Activated naive CD8-positive, alpha-beta T cell (primary cell): ENCODE measurements at regions not wholly inside any gene's neighbourhood (a gene's known extent, or its start where the extent isn't known, plus 50 kb on each side); places are given as distances from the start of the nearest gene placed in this dataset.

Experiments used
- H3K27ac Mint-ChIP-seq: one replicate; pipeline ENCODE4 v1.8.0; 2021; ENCODE audit warnings: mixed read lengths
- H3K27me3 Mint-ChIP-seq: one replicate; pipeline ENCODE4 v1.8.0; 2021; ENCODE audit warnings: mixed read lengths
- H3K36me3 Mint-ChIP-seq: one replicate; pipeline ENCODE4 v1.8.0; 2021; ENCODE audit warnings: mixed read lengths
- H3K4me1 Mint-ChIP-seq: one replicate; pipeline ENCODE4 v1.8.0; 2021; ENCODE audit warnings: low read depth, mixed read lengths
- H3K4me3 Mint-ChIP-seq: one replicate; pipeline ENCODE4 v1.8.0; 2021; ENCODE audit warnings: mild to moderate bottlenecking, mixed read lengths
- H3K9me3 Mint-ChIP-seq: one replicate; pipeline ENCODE4 v1.8.0; 2021; ENCODE audit warnings: low read depth, mixed read lengths

DNA sequence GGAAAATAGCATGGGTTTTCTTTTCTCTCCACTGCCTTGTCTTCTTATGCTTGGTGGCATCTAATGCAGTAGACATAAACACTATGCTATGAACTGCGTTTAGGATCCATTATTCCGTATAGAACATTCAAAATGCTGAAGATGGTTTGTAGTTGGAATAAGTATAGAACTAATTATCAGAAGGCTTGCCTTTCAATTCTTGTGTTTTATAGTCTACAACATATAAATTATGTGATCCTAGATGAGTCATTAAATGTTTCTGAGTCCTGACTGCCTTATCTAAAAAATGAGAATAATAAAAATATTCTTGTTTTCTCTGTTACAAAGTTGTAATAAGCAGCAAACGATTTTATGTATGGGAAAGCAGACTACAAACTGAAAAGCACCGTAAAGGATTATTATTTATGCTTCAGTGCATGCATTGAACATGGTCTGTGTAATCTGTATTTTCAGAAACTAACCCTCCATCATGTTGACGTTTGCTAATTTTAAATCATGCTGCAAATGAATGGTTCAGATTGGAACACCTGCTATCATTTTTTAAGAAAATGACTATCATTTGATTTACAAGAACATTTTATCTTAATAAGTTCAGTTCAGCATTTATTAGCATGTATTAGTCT, 335.9 kb upstream of the AADAT start:
- Mint-ChIP-seq H3K9me3 (peaks cover 12% of the 10 kb centered on the region), H3K27me3 (no peaks in the 10 kb centered on the region), H3K4me3 (no peak overlapping the region), H3K4me1 (no peaks in the 10 kb centered on the region), H3K36me3 (no peaks in the 10 kb centered on the region), H3K27ac (no peak overlapping the region)

GRCh38 chr4:170425040-170425439, 335.3 kb upstream of the AADAT start:
- no peak overlapping the region for H3K27ac Mint-ChIP-seq
- no peaks in the 10 kb centered on the region for H3K4me1 Mint-ChIP-seq
- peaks cover 12% of the 10 kb centered on the region for H3K9me3 Mint-ChIP-seq
- H3K4me3 Mint-ChIP-seq = no peak overlapping the region
- no peaks in the 10 kb centered on the region for H3K27me3 Mint-ChIP-seq
- H3K36me3 Mint-ChIP-seq = no peaks in the 10 kb centered on the region

GRCh38 chr4:170423137-170423536, 333.4 kb upstream of the AADAT start:
- Mint-ChIP-seq H3K9me3 (peaks cover 12% of the 10 kb centered on the region), H3K36me3 (no peaks in the 10 kb centered on the region), H3K4me1 (no peaks in the 10 kb centered on the region), H3K4me3 (no peak overlapping the region), H3K27me3 (no peaks in the 10 kb centered on the region), H3K27ac (no peak overlapping the region)

- H3K27ac Mint-ChIP-seq = no peak overlapping the region
Measured at GRCh38 chr4:170420255-170420693, 330.5 kb upstream of the AADAT start.

DNA sequence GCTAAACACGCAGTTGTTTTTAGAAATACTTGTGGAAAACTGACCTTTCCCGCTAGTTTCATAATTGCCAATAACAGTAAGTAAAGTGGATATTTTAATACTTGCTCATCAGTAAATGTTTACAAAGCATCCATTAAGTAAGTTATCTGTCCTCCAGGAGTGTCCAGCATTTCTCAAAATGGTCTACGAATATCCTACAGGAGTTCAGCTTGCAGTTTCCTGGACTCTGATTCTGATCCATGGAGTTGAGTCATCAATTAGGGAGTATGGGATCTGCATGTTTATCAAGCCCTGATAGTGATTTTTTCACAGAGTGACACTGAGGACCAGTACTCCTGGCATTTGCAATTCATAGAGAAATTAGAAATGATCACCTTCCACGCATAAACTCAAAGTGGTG, 325.2 kb upstream of the AADAT start:
- Mint-ChIP-seq H3K27ac (no peak overlapping the region), H3K27me3 (no peaks in the 10 kb centered on the region), H3K4me1 (no peaks in the 10 kb centered on the region), H3K4me3 (no peak overlapping the region), H3K9me3 (no peaks in the 10 kb centered on the region), H3K36me3 (no peaks in the 10 kb centered on the region)

More at GRCh38 chr4:170420255-170420693, 330.5 kb upstream of the AADAT start:
- Mint-ChIP-seq H3K9me3 (peaks cover 12% of the 10 kb centered on the region), H3K27me3 (no peaks in the 10 kb centered on the region), H3K36me3 (no peaks in the 10 kb centered on the region), H3K4me1 (no peaks in the 10 kb centered on the region), H3K4me3 (no peak overlapping the region)

DNA sequence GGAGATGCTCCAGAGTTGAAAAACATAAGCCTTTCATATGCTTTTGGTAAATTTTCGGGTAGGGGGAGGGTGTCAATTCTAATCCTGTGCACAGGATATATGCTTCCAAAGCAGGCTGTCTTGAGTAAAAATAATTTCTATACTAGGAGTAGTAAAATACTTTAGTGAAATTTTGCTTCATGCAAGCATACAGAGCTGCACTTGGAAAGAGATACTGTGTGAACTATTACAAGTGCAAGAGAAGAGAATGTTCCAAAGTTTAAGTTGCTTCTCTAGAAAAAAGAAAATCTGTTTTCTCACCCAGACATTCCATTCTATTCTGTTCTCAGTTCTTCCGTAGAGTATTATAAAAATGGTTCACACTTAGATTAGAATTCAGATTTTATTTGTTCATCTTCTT, 324.6 kb upstream of the AADAT start:
- no peak overlapping the region for H3K27ac Mint-ChIP-seq
- no peaks in the 10 kb centered on the region for H3K36me3 Mint-ChIP-seq
- no peaks in the 10 kb centered on the region for H3K27me3 Mint-ChIP-seq
- H3K4me3 Mint-ChIP-seq = no peak overlapping the region
- H3K4me1 Mint-ChIP-seq = no peaks in the 10 kb centered on the region
- no peaks in the 10 kb centered on the region for H3K9me3 Mint-ChIP-seq

GRCh38 chr4:170413951-170414350, 324.2 kb upstream of the AADAT start:
- H3K27me3 Mint-ChIP-seq = no peaks in the 10 kb centered on the region
- H3K27ac Mint-ChIP-seq = no peak overlapping the region
- no peaks in the 10 kb centered on the region for H3K4me1 Mint-ChIP-seq
- no peaks in the 10 kb centered on the region for H3K9me3 Mint-ChIP-seq
- no peak overlapping the region for H3K4me3 Mint-ChIP-seq
- H3K36me3 Mint-ChIP-seq = no peaks in the 10 kb centered on the region

- Mint-ChIP-seq H3K4me1 (no peaks in the 10 kb centered on the region), H3K4me3 (no peak overlapping the region), H3K36me3 (no peaks in the 10 kb centered on the region), H3K27ac (no peak overlapping the region), H3K9me3 (no peaks in the 10 kb centered on the region), H3K27me3 (no peaks in the 10 kb centered on the region)
Measured at GRCh38 chr4:170400361-170400760, 310.6 kb upstream of the AADAT start.

- H3K27me3 Mint-ChIP-seq = no peaks in the 10 kb centered on the region
- no peak overlapping the region for H3K4me3 Mint-ChIP-seq
- H3K27ac Mint-ChIP-seq = no peak overlapping the region
- no peaks in the 10 kb centered on the region for H3K36me3 Mint-ChIP-seq
- no peaks in the 10 kb centered on the region for H3K9me3 Mint-ChIP-seq
- H3K4me1 Mint-ChIP-seq = no peaks in the 10 kb centered on the region
Measured at GRCh38 chr4:170399581-170400293, 310.0 kb upstream of the AADAT start.

DNA sequence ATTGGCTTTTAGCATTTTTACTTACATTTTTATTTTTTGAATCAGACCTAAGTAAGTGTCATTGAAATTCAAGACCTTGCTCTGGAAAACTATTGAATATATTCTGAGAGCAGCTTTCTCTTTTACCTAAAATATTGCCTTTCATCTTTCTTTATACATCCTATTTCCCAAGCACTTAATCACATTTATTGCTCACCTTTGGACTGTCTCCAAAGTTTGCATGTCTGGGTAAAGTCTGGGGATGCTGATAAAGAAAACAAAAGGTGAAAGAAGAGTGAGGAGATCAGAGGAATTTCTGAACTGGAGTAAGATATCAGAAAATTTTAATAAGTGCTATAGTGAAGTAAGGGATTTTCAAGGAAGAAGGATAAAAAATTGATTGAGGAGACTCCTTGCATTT, 308.5 kb upstream of the AADAT start:
- Mint-ChIP-seq H3K36me3 (no peaks in the 10 kb centered on the region), H3K27me3 (no peaks in the 10 kb centered on the region), H3K9me3 (no peaks in the 10 kb centered on the region), H3K4me1 (no peaks in the 10 kb centered on the region), H3K4me3 (no peak overlapping the region), H3K27ac (no peak overlapping the region)

GRCh38 chr4:170395773-170396172, 306.0 kb upstream of the AADAT start:
- H3K27me3 Mint-ChIP-seq = no peaks in the 10 kb centered on the region
- no peaks in the 10 kb centered on the region for H3K36me3 Mint-ChIP-seq
- no peak overlapping the region for H3K4me3 Mint-ChIP-seq
- H3K4me1 Mint-ChIP-seq = no peaks in the 10 kb centered on the region
- H3K27ac Mint-ChIP-seq = no peak overlapping the region
- no peaks in the 10 kb centered on the region for H3K9me3 Mint-ChIP-seq

DNA sequence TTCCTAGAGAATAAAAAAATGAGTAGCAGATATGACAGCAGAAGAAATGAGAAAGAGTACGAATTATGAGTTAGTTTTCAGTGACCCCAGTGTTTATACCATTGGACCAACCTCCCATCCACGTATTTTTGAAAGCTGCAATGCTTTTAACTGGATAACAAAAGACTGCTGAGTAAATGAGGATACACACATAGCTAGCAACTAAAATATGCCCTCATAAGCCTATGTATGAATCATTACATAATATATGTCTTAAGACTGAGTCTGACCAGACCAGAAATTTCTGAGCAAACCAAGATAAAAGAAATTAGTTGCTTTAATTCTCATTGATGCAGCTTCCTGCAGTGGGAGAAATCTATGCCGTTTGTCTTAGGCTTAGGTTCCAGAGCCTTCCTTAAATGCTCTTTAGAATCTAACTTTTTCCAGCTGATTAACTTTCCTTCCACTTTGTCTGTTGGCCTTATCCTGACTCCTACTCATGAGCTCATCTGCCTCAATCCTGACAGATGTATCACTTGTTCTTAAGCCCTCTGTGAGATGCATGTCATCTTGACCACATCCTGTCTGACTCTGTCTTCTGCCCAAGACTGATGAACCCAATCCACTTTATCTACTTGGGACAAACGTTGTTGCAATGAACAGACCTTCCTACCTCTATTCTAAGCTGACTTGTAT, 301.4 kb upstream of the AADAT start:
- Mint-ChIP-seq H3K27ac (no peak overlapping the region), H3K36me3 (no peaks in the 10 kb centered on the region), H3K4me3 (no peak overlapping the region), H3K4me1 (no peaks in the 10 kb centered on the region), H3K27me3 (no peaks in the 10 kb centered on the region), H3K9me3 (no peaks in the 10 kb centered on the region)

GRCh38 chr4:170389411-170389810, 299.7 kb upstream of the AADAT start:
- Mint-ChIP-seq H3K4me1 (no peaks in the 10 kb centered on the region), H3K36me3 (no peaks in the 10 kb centered on the region), H3K9me3 (peaks cover 6% of the 10 kb centered on the region), H3K27me3 (no peaks in the 10 kb centered on the region), H3K4me3 (no peak overlapping the region), H3K27ac (no peak overlapping the region)

DNA sequence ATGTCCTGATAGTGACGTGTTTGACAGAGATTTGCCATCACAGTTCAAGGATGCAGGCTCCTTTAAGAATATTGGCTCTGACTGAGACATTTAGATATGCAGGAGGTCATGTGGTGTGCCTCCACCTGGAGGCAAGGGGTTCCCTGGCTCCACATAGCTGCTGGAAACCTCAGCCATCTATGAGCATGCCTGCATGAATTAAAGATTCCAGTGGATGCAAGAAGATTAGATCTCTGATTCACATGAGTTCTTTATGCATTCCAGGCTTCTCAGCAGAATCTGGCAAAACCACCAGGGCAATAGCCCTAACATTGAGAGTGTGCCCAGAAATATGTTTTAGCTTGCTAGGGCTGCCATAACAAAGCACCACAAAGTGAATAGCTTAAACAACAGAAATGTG, 298.5 kb upstream of the AADAT start:
- Mint-ChIP-seq H3K4me3 (no peak overlapping the region), H3K4me1 (no peaks in the 10 kb centered on the region), H3K9me3 (peaks cover 6% of the 10 kb centered on the region), H3K27me3 (no peaks in the 10 kb centered on the region), H3K27ac (no peak overlapping the region), H3K36me3 (no peaks in the 10 kb centered on the region)

- no peaks in the 10 kb centered on the region for H3K27me3 Mint-ChIP-seq
- H3K27ac Mint-ChIP-seq = no peak overlapping the region
- H3K36me3 Mint-ChIP-seq = no peaks in the 10 kb centered on the region
- H3K4me3 Mint-ChIP-seq = no peak overlapping the region
- H3K4me1 Mint-ChIP-seq = no peaks in the 10 kb centered on the region
- H3K9me3 Mint-ChIP-seq = peaks cover 6% of the 10 kb centered on the region
Measured at GRCh38 chr4:170386971-170387370, 297.2 kb upstream of the AADAT start.
